Stimulated activated CD4-positive, alpha-beta T cell treated with anti-CD3 and anti-CD28 coated beads, Interleukin-1b, Interleukin-23, amount 100 ng/mL, for 48 hours (primary cell): ENCODE measurements at regions not wholly inside any gene's neighbourhood (a gene's known extent, or its start where the extent isn't known, plus 50 kb on each side); places are given as distances from the start of the nearest gene placed in this dataset.

ENCODE experiments used
- DNase-seq: peaks from one replicate; pipeline ENCODE4 v3.0.0-alpha.2; 2020

DNA sequence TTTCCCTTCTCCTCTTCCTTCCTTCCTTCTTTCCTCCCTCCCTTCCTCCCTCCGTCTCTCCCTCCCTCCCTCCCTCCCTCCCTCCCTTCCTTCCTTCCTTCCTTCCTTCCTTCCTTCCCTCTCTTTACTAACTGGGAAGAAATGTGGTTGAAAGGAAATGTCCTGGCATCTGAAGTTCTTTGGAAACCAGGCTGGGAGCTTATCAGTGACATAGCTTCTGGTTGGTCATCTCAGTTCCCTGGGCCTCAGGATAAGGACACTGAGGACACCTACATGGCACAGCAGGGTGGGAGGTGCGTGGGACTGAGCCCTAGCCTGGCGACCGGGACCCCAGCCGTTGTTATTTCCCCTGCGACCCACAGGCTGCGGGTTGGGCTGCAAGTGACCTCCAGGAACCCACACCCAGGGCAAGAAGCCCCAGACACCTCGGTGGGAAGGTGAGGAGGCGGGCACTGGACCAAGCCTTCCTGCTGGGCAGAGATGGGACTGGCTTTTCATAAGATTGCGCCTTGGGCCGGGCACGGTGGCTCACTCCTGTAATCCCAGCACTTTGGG lies 1486.5 kb downstream of the TBC1D22A start:
- no peak for DNase-seq

DNA sequence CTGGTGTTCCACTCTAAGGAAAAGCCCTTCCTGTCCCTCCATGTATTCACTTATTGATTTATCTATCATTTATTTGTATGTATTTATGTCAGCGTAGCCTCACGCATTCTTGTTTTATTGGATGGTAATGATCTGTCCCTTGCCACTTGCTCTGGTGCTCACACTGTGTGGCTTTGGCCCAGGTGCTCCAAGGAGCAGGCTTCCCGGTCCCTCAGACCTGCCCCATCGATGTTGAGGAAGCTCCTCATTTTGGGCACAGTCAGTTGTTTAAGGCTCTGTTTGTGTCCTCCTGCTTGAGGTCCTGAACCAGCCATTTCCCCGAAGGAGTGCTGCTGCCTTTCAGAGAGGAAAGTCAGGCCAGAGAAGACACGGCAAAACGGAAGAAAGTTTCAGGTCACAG lies 1485.4 kb downstream of the TBC1D22A start:
- no peak for DNase-seq

DNA sequence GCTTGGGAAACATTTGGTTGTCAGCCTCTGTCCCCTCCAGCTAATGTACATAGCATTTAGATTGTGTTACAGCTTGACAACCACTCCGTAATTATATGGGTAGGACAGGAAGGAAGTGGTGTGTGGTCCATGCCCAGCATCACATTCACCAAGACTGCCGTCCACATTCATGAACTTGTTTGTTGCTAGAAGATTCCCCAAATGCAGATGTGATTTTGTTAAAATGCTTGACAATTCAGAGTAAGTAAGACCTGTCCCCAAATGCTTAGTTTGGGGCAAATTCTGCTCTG lies 1482.7 kb downstream of the TBC1D22A start:
- DNase-seq = no peak

DNA sequence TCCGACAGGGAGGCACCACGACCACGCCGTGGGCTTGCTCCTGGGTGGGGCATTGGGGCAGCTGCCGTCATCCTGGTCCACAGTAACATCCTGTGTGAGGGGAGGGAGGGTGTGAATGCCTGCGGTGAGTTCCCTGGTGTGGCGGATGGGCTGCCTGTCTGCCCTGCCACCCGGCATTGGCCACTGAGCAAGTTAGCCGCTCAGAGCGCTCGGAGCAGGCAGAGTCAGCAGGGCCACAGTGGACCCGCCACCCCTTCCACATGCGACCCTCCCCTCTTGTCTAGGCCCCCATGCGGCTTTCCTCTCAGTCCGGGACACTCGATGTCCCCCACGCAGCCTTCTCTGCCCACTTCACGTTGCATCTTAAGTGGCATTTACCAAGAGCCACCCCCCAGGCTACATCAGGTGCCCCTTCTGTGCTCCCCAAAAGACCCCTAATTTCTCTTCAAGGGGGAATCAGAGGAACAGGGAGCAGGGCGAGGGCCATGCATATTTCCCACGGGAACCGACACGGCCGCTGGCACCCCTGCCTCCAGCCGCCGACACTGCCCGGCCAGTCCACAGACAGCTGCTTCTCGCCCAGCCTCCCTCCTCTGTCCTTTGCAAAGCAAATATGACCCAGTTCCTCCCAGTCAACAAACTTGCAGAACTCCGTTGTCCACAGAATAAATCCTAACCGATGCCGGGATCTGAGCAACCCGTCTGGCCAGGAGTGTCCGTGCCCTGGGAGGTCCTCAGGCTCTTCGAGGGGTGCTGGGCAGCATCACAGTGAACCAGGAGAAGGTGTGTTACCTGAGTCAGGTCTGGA lies 1482.1 kb downstream of the TBC1D22A start:
- no peak for DNase-seq

DNA sequence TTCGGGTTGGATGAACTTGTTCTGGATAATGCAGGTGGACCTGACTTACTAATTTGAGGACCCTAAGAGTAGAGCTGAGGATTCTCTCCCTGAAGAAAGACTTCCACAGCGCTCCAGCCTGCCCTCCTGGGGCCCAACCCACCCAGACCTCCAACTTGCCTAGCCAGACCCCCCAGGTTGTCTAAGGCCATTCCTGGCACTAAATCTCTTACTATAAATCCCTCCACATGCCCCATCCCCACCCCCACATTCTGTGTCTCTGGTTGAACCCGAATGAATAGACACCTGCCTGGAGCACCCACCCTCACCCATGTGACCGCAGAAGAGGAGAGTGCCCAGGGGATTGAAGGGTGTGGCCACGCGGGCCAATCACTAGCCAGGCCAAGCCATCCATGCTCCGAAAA lies 1480.0 kb downstream of the TBC1D22A start:
- DNase-seq = no peak

DNA sequence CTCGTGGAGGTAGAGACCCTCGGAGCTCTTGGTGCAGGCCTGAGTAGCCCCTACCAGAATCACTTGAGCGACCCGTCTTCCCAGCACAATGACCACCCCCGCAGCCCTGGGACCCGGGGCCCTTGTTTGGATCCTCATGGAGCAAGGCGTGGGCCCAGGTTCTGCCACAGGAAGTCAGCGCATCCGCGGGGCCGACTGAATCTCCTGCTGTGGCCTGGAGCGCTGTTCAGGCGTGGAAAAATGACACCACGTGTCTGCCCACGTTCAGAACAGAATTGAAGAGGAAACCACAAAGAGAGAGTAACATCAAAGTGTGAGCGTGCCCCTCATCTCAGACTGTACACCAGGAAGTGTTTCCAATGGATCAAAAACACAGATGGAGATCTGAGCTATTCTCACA lies 1479.2 kb downstream of the TBC1D22A start:
- DNase-seq = no peak

DNA sequence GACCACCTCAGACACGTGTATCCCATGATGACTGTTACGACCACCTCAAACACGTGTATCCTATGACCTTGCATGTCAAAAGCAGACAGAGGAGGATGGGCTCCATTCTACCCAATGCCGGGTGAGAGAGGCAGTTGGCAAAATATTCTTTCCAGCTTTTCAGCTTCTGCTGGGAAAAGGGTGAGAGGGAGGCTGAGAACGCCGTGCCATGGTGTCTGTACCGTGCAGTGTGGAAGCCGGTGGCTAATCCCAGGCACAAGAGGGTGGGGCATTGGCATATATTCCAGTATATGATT lies 1478.4 kb downstream of the TBC1D22A start:
- DNase-seq = no peak

DNA sequence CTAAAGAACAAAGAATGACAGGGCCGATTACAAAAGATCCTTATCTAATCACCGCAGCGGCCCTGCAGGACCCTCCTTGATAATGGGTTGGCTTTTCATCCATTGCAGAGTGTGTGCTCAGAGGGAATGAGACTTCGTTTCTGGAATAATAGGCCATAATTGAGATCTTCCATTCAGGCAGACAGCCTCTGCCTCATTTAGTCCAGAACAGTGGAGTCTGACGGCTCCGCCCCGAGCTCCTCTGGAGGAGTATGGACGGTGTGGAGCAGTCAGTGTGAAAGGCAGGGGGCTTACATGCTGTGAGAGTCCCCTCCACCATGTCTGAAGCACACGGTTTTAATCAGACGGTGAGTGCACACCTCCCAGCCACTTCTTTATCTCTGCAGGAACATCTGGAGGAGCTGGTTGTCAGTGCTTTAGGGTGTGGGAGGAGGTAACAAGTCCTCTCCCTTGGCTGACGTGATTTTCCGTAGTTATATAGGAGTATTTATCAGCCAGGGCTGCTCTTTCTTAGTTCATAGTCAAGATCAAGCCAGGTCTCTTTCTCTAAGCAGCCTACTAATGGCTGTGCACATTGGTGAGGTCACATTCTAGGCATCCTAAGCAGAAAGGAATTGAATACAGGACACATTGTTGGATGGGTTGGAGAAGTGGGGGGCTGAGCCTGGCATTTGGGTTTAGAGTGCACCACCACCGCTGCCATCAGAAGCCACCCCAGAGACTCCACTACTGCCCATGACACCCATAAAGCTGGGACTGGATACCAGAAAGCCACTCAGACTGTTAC lies 1477.9 kb downstream of the TBC1D22A start:
- DNase-seq = no peak

DNA sequence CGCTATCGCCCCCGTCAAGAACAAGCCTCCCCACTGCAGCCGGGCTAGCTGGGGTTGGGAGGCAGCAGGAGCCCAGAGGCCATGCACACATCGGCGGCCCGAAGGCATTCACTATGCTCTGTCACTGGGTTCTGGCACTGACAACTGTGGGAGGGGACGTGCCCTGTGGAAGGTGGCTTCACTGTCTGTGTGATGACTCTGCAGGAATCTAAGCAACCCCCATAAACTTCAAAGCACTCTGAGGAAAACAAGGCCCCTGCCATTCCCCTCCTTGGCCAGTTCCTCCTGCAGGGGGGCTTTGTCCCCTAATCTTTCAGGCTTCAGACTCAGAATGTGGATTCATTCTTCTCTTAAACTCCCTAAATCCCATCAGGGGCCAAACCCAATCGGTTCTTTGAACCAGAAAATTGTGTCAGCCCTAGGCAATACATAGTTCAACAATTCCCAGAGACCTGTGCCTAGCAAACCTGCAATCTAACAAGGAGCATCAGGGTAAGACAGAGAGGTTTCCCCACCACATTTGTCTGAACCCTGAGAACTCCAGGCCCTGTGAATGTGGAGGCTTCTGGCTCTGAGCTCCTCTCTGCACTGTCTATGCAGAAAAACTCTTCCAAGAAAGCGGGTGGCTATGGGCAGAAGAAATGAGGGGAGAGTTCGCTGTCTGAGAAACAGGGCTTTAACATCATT lies 1477.2 kb downstream of the TBC1D22A start:
- no peak for DNase-seq

DNA sequence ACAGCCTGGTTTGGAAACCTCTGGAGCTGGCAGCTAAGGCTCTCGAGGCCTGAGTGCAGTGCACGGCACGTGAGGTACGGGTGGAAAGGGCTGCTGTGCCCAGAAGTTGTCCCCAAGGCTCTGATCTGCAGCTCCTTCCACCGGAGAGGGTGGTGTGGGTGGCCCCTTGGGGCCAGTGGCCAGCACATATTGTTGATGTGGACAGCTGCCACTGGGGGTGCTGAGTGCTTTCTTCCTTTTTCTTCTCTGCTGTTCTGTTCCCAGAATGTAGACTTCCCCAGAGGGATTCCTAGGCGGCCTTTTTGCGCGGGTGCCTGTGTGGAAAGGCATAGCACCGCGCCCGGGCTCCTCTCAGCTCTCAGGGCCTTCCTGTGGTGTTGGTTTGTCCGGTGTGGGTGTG lies 1476.5 kb downstream of the TBC1D22A start:
- no peak for DNase-seq

DNA sequence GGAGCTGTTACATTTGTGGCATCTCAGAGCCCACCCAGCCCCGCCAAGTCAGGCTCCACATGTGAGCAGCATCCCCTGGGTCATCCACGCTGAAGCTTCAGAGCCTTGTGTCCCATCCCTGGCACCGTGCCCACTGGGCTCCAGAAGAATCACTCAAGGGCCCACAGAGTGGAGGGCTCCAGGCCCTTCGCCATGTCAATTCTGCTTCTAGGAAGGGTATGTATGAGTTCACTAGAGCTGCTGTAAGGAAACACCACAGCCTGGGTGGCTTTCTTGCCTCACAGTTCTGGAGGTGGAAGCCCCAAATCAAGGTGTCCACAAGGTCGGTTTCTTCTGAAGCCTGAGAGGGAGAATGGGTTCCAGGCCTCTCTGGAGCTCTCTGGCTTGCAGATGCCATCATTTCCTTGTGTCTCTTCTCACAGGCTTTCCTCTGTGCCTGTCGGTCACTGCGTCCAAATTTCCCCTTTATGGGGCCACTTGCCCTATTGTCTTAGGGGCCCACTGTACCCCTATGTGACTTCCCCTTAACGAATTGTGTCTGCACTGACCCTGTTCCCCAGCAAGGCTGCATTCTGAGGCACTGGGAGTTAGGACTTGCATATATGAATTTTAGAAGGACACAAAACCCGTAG lies 1476.0 kb downstream of the TBC1D22A start:
- no peak for DNase-seq

DNA sequence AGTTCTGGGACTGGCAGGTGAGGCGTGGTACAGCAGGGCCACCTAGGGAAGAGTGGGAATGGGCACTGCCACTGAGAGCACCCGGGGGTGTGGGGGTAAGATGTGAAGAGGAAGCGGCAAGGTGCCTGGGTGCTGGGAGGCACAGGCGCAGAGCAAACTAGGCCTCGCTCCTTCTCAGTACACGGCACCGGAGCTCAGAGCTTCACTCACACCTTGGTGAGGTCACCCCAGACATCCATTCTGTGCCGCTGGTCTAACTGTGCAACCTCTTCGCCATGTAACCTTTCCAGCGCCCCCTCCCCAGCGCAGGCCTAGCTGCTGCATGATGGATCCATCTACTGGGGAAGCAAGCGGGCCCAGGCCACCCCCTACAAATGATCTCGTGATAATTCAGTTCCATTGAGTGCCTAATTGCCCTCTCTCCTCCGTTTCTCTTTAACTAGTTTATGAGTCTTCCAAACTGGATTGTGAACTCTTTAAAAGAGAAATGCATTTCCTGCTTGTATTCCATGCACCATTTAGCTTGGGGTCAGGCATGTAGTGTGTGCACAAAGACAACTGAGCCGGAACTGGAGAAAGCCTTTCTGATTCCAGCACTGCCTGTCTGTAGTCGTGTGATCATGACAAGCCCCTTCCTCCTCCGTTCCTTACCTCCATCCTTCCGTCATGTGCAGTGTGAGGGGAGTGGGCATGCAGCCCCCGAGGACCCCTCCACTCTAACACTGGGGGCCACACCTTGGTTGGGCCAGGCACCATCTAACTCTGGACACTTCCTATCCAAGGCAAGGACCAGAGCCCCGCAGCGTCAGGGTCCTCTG lies 1475.2 kb downstream of the TBC1D22A start:
- no peak for DNase-seq

DNA sequence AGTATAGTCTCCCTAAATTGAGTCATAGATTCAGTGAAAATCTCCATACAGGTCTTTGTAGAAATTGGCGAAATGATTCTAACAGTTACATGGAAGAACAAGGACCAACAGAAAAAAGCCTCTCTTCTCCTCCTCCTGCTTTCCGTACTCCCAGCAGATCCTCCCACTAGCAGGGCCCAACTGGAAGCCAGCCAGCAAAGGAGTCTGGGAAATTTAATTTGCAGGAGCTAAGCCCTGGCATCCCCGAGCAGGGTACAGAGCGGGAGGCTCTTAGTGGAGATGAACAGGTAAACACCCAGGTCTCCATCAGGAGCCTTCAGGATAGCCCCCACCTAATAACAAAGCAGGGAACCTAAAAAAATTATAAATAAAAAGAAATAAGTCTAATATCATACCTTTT lies 1473.8 kb downstream of the TBC1D22A start:
- DNase-seq = no peak

DNA sequence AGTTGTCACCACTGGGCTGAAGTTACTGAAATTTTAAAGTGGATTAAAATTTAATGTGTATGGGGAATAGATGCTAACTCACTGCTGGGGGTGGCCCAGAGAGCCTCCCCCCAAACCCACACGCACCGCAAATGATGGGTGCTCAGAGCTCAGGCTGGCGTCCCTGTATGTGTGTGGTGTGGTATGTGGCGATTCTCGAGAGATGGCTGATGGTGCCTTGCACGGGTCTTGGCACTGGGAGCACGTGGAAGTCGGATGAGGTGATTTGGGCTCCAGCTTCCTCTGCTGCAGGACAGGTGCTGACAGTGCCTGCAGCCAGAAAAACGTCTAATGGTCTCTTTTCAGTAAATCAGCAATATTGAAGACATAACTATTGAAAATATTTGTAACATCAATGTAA lies 1473.3 kb downstream of the TBC1D22A start:
- no peak for DNase-seq

DNA sequence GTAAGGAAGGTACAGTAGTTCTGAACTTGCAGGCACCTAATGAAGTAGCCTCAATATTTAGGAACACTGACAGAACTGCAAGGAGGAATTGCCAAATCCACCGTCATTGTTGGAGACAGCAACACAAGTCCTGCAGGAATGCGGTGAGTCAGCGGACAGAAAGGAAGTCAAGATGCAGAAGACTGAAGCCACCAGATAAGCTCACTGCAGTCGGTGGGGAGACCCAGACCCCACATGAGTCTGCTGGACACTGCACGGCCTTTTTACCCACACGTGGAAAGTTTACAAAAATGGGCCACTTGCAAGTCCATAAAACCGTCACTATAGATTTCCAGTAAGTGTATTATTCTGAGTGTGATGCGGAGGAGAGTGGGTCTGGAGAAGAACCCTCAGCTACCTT lies 1471.6 kb downstream of the TBC1D22A start:
- DNase-seq = no peak

DNA sequence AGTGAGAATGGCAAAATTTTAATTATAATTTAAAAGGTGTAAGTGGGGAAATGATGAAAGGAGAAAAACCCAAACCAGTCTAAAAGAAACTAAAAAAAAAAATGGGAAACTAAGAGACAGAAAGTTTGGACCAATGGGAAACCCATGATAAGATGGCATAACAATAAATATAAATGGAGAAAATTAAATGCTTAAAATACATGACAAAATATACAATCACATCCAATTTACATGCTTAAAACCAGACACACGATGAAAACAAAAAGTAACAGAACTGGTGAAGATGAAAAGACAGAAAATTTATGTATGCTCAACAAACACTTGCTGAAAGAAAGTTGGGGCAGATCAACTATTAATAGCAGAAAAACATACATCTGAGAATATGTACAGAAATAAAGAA lies 1471.1 kb downstream of the TBC1D22A start:
- no peak for DNase-seq

DNA sequence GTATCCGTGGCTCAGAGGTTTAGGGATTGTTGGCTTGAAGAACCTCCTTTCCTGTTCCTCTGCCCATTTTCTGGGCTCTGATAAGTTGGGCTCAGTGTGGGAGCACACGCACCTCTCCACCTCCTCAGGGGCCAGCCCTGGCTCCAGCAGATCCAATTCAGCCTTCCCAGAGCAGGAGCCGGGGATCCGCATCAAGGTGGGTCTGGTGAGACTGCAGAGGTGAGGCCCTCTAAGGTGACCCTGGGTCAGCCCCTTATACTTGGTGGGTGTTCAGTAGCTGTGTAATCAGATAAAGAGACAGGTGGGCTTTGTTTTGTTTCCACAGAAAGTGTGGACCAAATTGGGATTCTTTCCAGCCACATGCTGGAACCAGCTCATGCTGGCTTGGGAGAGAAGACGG lies 1466.0 kb downstream of the TBC1D22A start:
- DNase-seq = no peak

DNA sequence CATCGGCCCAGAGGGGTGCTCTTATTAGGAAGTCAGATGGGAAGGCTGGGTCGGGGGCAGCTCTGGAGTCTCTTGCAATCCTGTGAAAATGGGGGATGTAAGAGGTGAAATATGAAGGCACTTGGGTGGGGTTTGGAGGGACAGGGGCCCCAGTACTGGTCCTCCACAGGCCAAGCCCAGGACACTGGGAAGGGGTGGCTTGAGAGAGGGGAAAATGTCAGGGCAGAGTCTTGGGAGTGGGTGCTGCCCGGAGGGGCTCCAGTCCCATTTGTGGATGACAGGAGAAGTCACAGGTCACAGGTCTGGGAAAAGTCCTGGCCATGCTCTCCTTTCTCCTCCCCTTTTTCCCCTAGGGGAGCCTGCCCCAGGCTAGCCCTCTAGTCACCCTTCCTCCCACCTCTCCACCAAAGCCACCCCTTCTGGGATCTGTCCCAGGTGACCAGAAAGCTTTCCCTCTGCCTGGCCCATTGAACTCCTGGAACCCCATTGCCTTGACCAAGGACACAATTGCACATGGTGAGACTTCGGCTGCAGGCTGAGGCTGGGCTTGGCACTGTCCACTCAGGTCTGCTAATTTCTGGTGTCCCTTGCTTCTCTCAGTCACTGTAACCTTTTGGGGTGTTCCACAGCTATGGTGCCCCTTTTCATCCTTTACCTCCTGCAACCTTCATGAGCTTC lies 1465.0 kb downstream of the TBC1D22A start:
- no peak for DNase-seq

DNA sequence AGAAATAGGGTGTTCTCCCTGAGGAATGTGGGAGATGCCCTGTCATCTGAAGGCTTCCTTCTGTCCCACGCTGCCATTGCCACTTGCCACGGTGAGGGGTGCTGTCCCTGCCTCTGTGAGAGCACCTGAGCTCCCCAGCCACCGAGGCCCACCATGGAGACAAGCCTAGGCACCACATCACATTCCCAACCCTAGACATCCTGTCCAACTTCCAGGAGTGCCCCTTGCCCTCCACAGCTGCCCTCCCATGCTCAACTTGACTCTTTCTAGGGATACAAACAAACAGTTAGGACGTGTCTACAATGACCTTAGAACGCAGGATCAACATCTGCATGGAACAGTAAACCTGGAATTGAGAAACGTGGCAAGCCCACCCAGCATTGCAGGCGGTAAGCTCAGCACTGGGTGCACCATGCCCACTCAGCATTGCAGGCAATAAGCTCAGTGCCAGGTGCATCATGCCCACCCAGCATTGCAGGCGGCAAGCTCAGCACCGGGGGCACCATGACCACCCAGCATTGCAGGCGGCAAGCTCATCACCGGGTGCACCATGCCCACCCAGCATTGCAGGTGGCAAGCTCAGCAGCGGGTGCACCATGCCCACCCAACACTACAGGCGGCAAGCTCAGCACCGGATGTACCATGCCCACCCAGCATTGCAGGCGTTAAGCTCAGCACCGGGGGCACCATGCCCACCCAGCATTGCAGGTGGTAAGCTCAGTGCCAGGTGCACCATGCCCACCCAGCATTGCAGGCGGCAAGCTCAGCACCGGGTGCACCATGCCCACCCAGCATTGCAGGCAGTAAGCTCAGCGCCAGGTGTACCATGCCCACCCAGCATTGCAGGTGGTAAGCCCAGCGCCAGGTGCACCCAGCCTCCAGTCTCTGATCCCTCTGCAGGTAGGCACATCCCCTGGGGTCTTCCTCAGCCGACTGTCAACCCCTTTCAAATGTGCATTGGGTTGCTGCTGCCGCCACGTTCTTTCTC lies 1463.9 kb downstream of the TBC1D22A start:
- no peak for DNase-seq

DNA sequence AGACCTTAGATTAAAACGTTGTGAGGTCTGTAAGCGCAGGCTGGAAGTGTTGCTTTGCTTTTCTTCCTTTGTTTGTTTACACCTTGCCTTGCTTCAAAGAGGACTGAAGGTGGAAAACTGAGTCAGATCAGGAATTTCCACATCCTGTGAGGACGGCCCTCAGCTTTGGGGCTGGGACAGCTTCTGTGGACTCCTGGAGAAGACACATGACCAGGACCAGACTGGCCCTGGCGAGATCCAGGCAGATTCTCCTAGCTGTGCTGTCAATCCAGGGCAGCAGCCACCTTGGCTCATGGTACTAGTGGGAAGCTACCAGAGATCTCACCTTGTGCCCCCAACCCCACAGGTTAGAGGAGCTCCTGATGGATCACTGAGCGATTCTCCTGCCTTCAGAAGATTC lies 1461.9 kb downstream of the TBC1D22A start:
- DNase-seq = no peak
